IMR-90 (cell line): ENCODE measurements at regions not wholly inside any gene's neighbourhood (a gene's known extent, or its start where the extent isn't known, plus 50 kb on each side); places are given as distances from the start of the nearest gene placed in this dataset.

Experiments
- ATAC-seq: fragments of 200-7000 bp; cut with Tn5 transposase; 2 replicates; pipeline ENCODE4 v1.9.1; 2020; ENCODE audit warnings: low read depth, mild to moderate bottlenecking, moderate library complexity
- BruUV-seq: library from RNA; stranded (reverse); fragments of 400-500 nt; replicated peaks from 2 replicates; lab custom pipeline; 2021; lab: Mats Ljungman, UMichigan
- CTCF ChIA-PET: fragments of 300-600 bp; formaldehyde crosslinking; extraction: SDS; loops from one replicate; lab custom pipeline; 2021; ENCODE audit warnings: antibody characterized with exemption; lab: Yijun Ruan, JAX
- POLR2A ChIA-PET: fragments of 300-600 bp; sonication (Branson Sonifier 250); formaldehyde crosslinking; loops from one replicate; lab custom pipeline; 2022; ENCODE audit warnings: antibody characterized with exemption; ENCODE audit not compliant: unreplicated experiment; lab: Charles Lee
- DNase-seq: peaks from one replicate; pipeline ENCODE4 v3.0.0; 2013
- H2AFZ ChIP-seq: replicated peaks from 2 replicates; pipeline ENCODE3; 2013; ENCODE audit warnings: low read length, mild to moderate bottlenecking; ENCODE audit not compliant: poor library complexity
- H2AK5ac ChIP-seq: 2 replicates; pipeline ENCODE4 v1.6.1; 2013; ENCODE audit warnings: low read depth, low read length, inconsistent platforms
- H2AK9ac ChIP-seq: replicated peaks from 2 replicates; pipeline ENCODE3; 2013; ENCODE audit warnings: mild to moderate bottlenecking, low read depth, low read length, moderate library complexity; ENCODE audit not compliant: poor library complexity
- H2BK120ac ChIP-seq: 2 replicates; pipeline ENCODE4 v1.6.1; 2013; ENCODE audit warnings: low read depth, low read length, inconsistent platforms
- H2BK15ac ChIP-seq: 3 replicates; pipeline ENCODE4 v1.6.1; 2013; ENCODE audit warnings: low read depth, low read length, inconsistent platforms
- H2BK20ac ChIP-seq: 2 replicates; pipeline ENCODE4 v1.6.1; 2013; ENCODE audit warnings: low read depth, mild to moderate bottlenecking, inconsistent platforms, low read length, moderate library complexity
- H2BK5ac ChIP-seq: 2 replicates; pipeline ENCODE4 v1.6.1; 2013; ENCODE audit warnings: mild to moderate bottlenecking, low read depth, low read length, inconsistent platforms; ENCODE audit not compliant: poor library complexity, severe bottlenecking
- H3K14ac ChIP-seq: replicated peaks from 2 replicates; pipeline ENCODE4 v1.6.1; 2013; ENCODE audit warnings: low read depth, low read length, inconsistent platforms
- H3K18ac ChIP-seq: 2 replicates; pipeline ENCODE4 v1.6.1; 2013; ENCODE audit warnings: low read depth, low read length, control low read depth
- H3K23ac ChIP-seq: 2 replicates; pipeline ENCODE4 v1.6.1; 2013; ENCODE audit warnings: low read depth, low read length, inconsistent platforms
- H3K27ac ChIP-seq: 2 replicates; pipeline ENCODE4 v1.5.1; 2013; ENCODE audit warnings: mild to moderate bottlenecking, control low read depth, low read length; ENCODE audit not compliant: insufficient read depth
- H3K27me3 ChIP-seq: 2 replicates; pipeline ENCODE4 v1.6.1; 2013; ENCODE audit warnings: low read length; ENCODE audit not compliant: control insufficient read depth, insufficient read depth
- H3K36me3 ChIP-seq: 2 replicates; pipeline ENCODE4 v1.6.1; 2013; ENCODE audit warnings: low read length, mixed read lengths; ENCODE audit not compliant: control insufficient read depth, insufficient read depth
- H3K4ac ChIP-seq: 2 replicates; pipeline ENCODE4 v1.6.1; 2013; ENCODE audit warnings: low read depth, low read length, inconsistent platforms
- H3K4me1 ChIP-seq: 2 replicates; pipeline ENCODE4 v1.6.1; 2013; ENCODE audit warnings: low read length, mixed read lengths; ENCODE audit not compliant: control insufficient read depth, insufficient read depth
- H3K4me2 ChIP-seq: 2 replicates; pipeline ENCODE4 v1.6.1; 2013; ENCODE audit warnings: low read depth, mild to moderate bottlenecking, control low read depth, low read length, moderate library complexity
- H3K4me3 ChIP-seq: 2 replicates; pipeline ENCODE4 v1.5.1; 2013; ENCODE audit warnings: low read depth, mild to moderate bottlenecking, control low read depth, low read length, moderate library complexity; ENCODE audit not compliant: insufficient read depth
- H3K56ac ChIP-seq: 2 replicates; pipeline ENCODE4 v1.6.1; 2013; ENCODE audit warnings: low read length, inconsistent platforms; ENCODE audit not compliant: insufficient read depth; ENCODE audit errors: extremely low read depth
- H3K79me1 ChIP-seq, 2 experiments: 2 replicates each; pipeline ENCODE4 v1.6.1; 2013; ENCODE audit warnings: low read length in 2 of 2, inconsistent platforms in 1 of 2, low read depth in 1 of 2
- H3K9ac ChIP-seq: 2 replicates; pipeline ENCODE4 v1.6.1; 2013; ENCODE audit warnings: low read depth, low read length, control low read depth
- H3K9me1 ChIP-seq: 2 replicates; pipeline ENCODE4 v1.6.1; 2013; ENCODE audit warnings: low read length, inconsistent platforms; ENCODE audit not compliant: insufficient read depth
- H3K9me3 ChIP-seq: 2 replicates; pipeline ENCODE4 v1.6.1; 2013; ENCODE audit warnings: low read length; ENCODE audit not compliant: control insufficient read depth, insufficient read depth
- H4K20me1 ChIP-seq: 2 replicates; pipeline ENCODE4 v1.6.1; 2013; ENCODE audit warnings: low read length, inconsistent platforms; ENCODE audit not compliant: insufficient read depth
- H4K5ac ChIP-seq: 2 replicates; pipeline ENCODE4 v1.6.1; 2013; ENCODE audit warnings: mild to moderate bottlenecking, low read depth, low read length, control low read depth
- H4K8ac ChIP-seq, 2 experiments: 2 replicates each; pipeline ENCODE4 v1.6.1; 2013; ENCODE audit warnings: low read depth in 2 of 2, low read length in 2 of 2, control low read depth in 1 of 2, inconsistent platforms in 1 of 2
- H4K91ac ChIP-seq: 2 replicates; pipeline ENCODE4 v1.6.1; 2013; ENCODE audit warnings: low read depth, low read length, inconsistent platforms; ENCODE audit not compliant: insufficient read depth
- BHLHE40 ChIP-seq: fragments of 150-350 bp; IDR thresholded peaks from 2 replicates; pipeline ENCODE4 v1.6.1; 2016; ENCODE audit warnings: mild to moderate bottlenecking, low read depth, low read length
- CEBPB ChIP-seq: IDR thresholded peaks from 2 replicates; pipeline ENCODE4 v1.6.1; 2012; ENCODE audit warnings: low read depth, low read length, improper control_type of control experiment
- CHD1 ChIP-seq: IDR thresholded peaks from 2 replicates; pipeline ENCODE4 v1.6.1; 2012; ENCODE audit warnings: low read depth, low read length, improper control_type of control experiment
- CTCF ChIP-seq: conservative IDR thresholded peaks from 2 replicates; pipeline ENCODE4 v1.5.1; 2012; ENCODE audit warnings: mild to moderate bottlenecking, low read depth, low read length, improper control_type of control experiment
- ELK1 ChIP-seq: fragments of 150-350 bp; IDR thresholded peaks from 2 replicates; pipeline ENCODE4 v1.6.1; 2016; ENCODE audit warnings: low read depth, mild to moderate bottlenecking, low read length, moderate library complexity, borderline replicate concordance
- FOS ChIP-seq: fragments of 150-350 bp; IDR thresholded peaks from 2 replicates; pipeline ENCODE4 v1.6.1; 2016; ENCODE audit warnings: low read depth, low read length
- MAFK ChIP-seq: IDR thresholded peaks from 2 replicates; pipeline ENCODE4 v1.6.1; 2012; ENCODE audit warnings: low read depth, low read length, improper control_type of control experiment
- MAZ ChIP-seq: IDR thresholded peaks from 2 replicates; pipeline ENCODE4 v1.6.1; 2012; ENCODE audit warnings: low read depth, mild to moderate bottlenecking, low read length, improper control_type of control experiment, moderate library complexity, borderline replicate concordance
- MXI1 ChIP-seq: IDR thresholded peaks from 2 replicates; pipeline ENCODE4 v1.6.1; 2012; ENCODE audit warnings: low read depth, mild to moderate bottlenecking, low read length, moderate library complexity, borderline replicate concordance
- NFE2L2 ChIP-seq: fragments of 150-350 bp; IDR thresholded peaks from 2 replicates; pipeline ENCODE4 v1.6.1; 2016; ENCODE audit warnings: low read depth, mild to moderate bottlenecking, low read length
- POLR2A ChIP-seq: IDR thresholded peaks from 2 replicates; pipeline ENCODE4 v1.6.1; 2012; ENCODE audit warnings: mild to moderate bottlenecking, low read depth, low read length
- RAD21 ChIP-seq: IDR thresholded peaks from 2 replicates; pipeline ENCODE4 v1.6.1; 2012; ENCODE audit warnings: low read length, improper control_type of control experiment
- RCOR1 ChIP-seq: IDR thresholded peaks from 2 replicates; pipeline ENCODE4 v1.6.1; 2012; ENCODE audit warnings: mild to moderate bottlenecking, low read length, improper control_type of control experiment; ENCODE audit not compliant: insufficient replicate concordance
- RFX5 ChIP-seq: IDR thresholded peaks from 2 replicates; pipeline ENCODE4 v1.8.0; 2012; ENCODE audit warnings: low read depth, mild to moderate bottlenecking, low read length, moderate library complexity
- SMC3 ChIP-seq: fragments of 150-350 bp; IDR thresholded peaks from 2 replicates; pipeline ENCODE4 v1.6.1; 2016; ENCODE audit warnings: low read depth, mild to moderate bottlenecking, antibody characterized with exemption, low read length, moderate library complexity
- WGBS, 2 experiments: methylation state at CpG; one replicate each; pipeline versions ENCODE4 v1.1.5 to v1.1.7; 2013; ENCODE audit warnings: missing lambda C conversion rate in 2 of 2; ENCODE audit not compliant: insufficient read length in 1 of 2; ENCODE audit errors: extremely low coverage in 2 of 2; 5-methylcytosine and 5-hydroxymethylcytosine counted together
- dilution Hi-C: fragments of 300-500 bp; cut with HindIII; formaldehyde crosslinking; loops from one replicate; pipeline ENCODE4 v1.14.3; 2018; ENCODE audit warnings: low sequenced_read_pairs; ENCODE audit not compliant: unreplicated experiment
- in situ Hi-C: fragments of 300-500 bp; cut with MboI; formaldehyde crosslinking; loops from 3 replicates; pipeline ENCODE4 v1.14.3; 2019; ENCODE audit warnings: low sequenced_read_pairs, inconsistent platforms, mixed read lengths
- intact Hi-C: fragments of 100-400 bp; cut with micrococcal nuclease; formaldehyde crosslinking; loops from 2 replicates; pipeline ENCODE4 v1.10.0; 2022
- TF ChIP-seq, protein P1 (sequence below): fragments of 150-350 bp; IDR thresholded peaks from 2 replicates; pipeline ENCODE4 v1.6.1; 2017; ENCODE audit warnings: mild to moderate bottlenecking, antibody characterized with exemption, low read length, low read depth

GRCh38 chr12:111250251-111250881 lies 118.5 kb downstream of the PHETA1 start:
- in situ Hi-C loops (no loop called here), intact Hi-C loops (no loop called here), dilution Hi-C loops (no loop called here)
- Histone ChIP-seq H3K4me2 (no peak overlapping the region), H3K9ac (no peak overlapping the region), H4K8ac (no peak overlapping the region), H3K4ac (no peak overlapping the region), H2BK15ac (no peak overlapping the region), H4K5ac (no peak overlapping the region), H3K14ac (no peak overlapping the region), H3K36me3 (no peaks in the 10 kb centered on the region), H2AFZ (no peak overlapping the region), H3K79me1 (no peaks in the 10 kb centered on the region), H2BK5ac (no peak overlapping the region), H2BK120ac (no peak overlapping the region), H4K20me1 (no peaks in the 10 kb centered on the region; the same call in 1 of the 2 replicates), H2AK5ac (no peak overlapping the region), H2BK20ac (no peak overlapping the region), H3K27ac (no peak overlapping the region), H3K4me1 (no peaks in the 10 kb centered on the region), H3K56ac (no peak overlapping the region), H2AK9ac (no peak overlapping the region), H3K18ac (no peak overlapping the region), H4K91ac (no peak overlapping the region), H3K9me3 (no peaks in the 10 kb centered on the region), H3K23ac (no peak overlapping the region), H3K9me1 (no peaks in the 10 kb centered on the region), H3K27me3 (peaks cover 5% of the 10 kb centered on the region), H3K4me3 (no peak overlapping the region)
- 39% methylated on average over 3 of the region's 11 CpGs; no CpG with 5 or more reads in 1 of the 2 experiments for WGBS, 2 experiments
- CTCF ChIA-PET, result no interaction called here
- POLR2A ChIA-PET, result no interaction called here
- DNase-seq, result no peak
- no TSS peak for BruUV-seq
- ATAC-seq, result no peak
- no peak for TF ChIP-seq CHD1
- no peak for TF ChIP-seq BHLHE40
- no peak for TF ChIP-seq MXI1
- TF ChIP-seq MAZ, result no peak
- no peak for TF ChIP-seq RAD21
- TF ChIP-seq RFX5, result no peak
- TF ChIP-seq RCOR1, result no peak
- no peak for TF ChIP-seq MAFK
- TF ChIP-seq, protein P1, sequence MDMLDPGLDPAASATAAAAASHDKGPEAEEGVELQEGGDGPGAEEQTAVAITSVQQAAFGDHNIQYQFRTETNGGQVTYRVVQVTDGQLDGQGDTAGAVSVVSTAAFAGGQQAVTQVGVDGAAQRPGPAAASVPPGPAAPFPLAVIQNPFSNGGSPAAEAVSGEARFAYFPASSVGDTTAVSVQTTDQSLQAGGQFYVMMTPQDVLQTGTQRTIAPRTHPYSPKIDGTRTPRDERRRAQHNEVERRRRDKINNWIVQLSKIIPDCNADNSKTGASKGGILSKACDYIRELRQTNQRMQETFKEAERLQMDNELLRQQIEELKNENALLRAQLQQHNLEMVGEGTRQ, result no peak
- TF ChIP-seq NFE2L2, result no peak
- TF ChIP-seq ELK1, result no peak
- no peak for TF ChIP-seq CEBPB
- TF ChIP-seq SMC3, result no peak
- no peak for TF ChIP-seq FOS
- no peak for TF ChIP-seq POLR2A
- no peak for TF ChIP-seq CTCF
